GM18511 (cell line): ENCODE measurements at regions not wholly inside any gene's neighbourhood (a gene's known extent, or its start where the extent isn't known, plus 50 kb on each side); places are given as distances from the start of the nearest gene placed in this dataset.
"Not testable (repeated sequence)": the region's sequence is repeated elsewhere in the genome, so short reads cannot be mapped to it uniquely, and the experiment has no call there.

Source experiments
- ATAC-seq: cut with Tn5 transposase; IDR thresholded peaks from one replicate; pipeline ENCODE4 v1.9.1; 2021; ENCODE audit warnings: mild to moderate bottlenecking, moderate library complexity; ENCODE audit not compliant: unreplicated experiment

- no peak for ATAC-seq
Observed at GRCh38 chr10:129207297-129207696, 259.7 kb upstream of the MGMT start.

GRCh38 chr10:129210876-129211275, 256.2 kb upstream of the MGMT start:
- no peak for ATAC-seq

GRCh38 chr10:129213256-129213655, 253.8 kb upstream of the MGMT start:
- no peak for ATAC-seq

GRCh38 chr10:129213996-129214395, 253.0 kb upstream of the MGMT start:
- ATAC-seq = not testable (repeated sequence)

GRCh38 chr10:129219364-129219763, 247.7 kb upstream of the MGMT start:
- ATAC-seq = no peak

- no peak for ATAC-seq
Observed at GRCh38 chr10:129222436-129222835, 244.6 kb upstream of the MGMT start.

- ATAC-seq = no peak
Observed at GRCh38 chr10:129223363-129223762, 243.7 kb upstream of the MGMT start.

GRCh38 chr10:129224065-129224464, 243.0 kb upstream of the MGMT start:
- ATAC-seq = no peak

GRCh38 chr10:129231821-129232220, 235.2 kb upstream of the MGMT start:
- no peak for ATAC-seq

GRCh38 chr10:129233351-129234148, 233.5 kb upstream of the MGMT start:
- no peak for ATAC-seq

- no peak for ATAC-seq
Observed at GRCh38 chr10:129236274-129236691, 230.8 kb upstream of the MGMT start.

GRCh38 chr10:129241461-129241860, 225.6 kb upstream of the MGMT start:
- ATAC-seq = no peak

- no peak for ATAC-seq
Observed at GRCh38 chr10:129244298-129244697, 222.7 kb upstream of the MGMT start.

GRCh38 chr10:129244757-129245156, 222.3 kb upstream of the MGMT start:
- ATAC-seq = no peak

GRCh38 chr10:129253161-129253864, 213.7 kb upstream of the MGMT start:
- no peak for ATAC-seq

- no peak for ATAC-seq
Observed at GRCh38 chr10:129253865-129254179, 213.2 kb upstream of the MGMT start.

GRCh38 chr10:129258283-129258923, 208.6 kb upstream of the MGMT start:
- no peak for ATAC-seq

GRCh38 chr10:129259128-129259815, 207.8 kb upstream of the MGMT start:
- ATAC-seq = no peak

- no peak for ATAC-seq
Observed at GRCh38 chr10:129272176-129272575, 194.9 kb upstream of the MGMT start.

- ATAC-seq = no peak
Observed at GRCh38 chr10:129272866-129273650, 194.0 kb upstream of the MGMT start.

- ATAC-seq = no peak
Observed at GRCh38 chr10:129273860-129274259, 193.2 kb upstream of the MGMT start.
